Activated CD8-positive, alpha-beta memory T cell treated with anti-CD3 and anti-CD28 coated beads, Interleukin-2, amount 50 U/mL, for 24 hours (primary cell): ENCODE measurements at regions not wholly inside any gene's neighbourhood (a gene's known extent, or its start where the extent isn't known, plus 50 kb on each side); places are given as distances from the start of the nearest gene placed in this dataset.

Experiments used
- DNase-seq: peaks from one replicate; pipeline ENCODE4 v3.0.0-alpha.2; 2020; ENCODE audit errors: extremely low read depth

DNA sequence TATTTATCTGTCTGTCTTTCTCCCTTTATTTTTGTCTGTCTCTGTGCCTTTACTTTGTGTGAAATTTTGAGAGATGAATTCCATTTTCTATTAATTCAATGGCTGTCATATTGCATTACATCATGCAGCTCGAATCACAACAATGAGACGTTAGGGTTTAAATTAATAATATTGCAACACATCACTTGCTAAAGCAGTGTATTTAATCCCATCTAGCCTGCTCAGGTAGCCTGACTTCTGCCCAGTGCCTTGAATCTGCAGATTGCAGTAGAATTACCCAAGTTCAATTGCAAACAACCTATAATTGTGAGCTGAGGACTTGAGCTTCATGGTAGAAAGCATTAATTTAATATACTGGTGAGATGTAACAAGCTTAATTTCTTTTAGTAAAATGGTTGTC lies 235.7 kb upstream of the TSHZ2 start:
- no peak for DNase-seq

DNA sequence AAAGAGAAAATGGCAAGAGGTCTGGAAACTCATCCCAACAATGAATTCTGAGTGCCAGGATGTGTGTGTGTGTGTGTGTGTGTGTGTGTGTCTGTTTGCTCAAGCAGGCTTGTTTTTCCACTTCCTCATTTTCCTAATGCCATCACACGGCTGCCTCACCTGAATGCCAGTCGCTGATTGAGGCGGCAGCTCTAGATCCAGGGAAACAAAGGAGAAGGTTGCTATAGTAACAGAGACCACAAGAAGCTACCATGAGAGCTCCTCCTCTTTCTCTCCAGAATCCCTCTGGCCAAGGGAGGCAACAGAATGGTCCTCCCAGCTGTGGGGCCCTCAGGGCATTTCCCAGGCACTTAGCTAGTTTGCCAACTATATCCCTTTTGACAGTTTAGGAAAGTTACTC lies 241.1 kb upstream of the TSHZ2 start:
- DNase-seq = no peak

DNA sequence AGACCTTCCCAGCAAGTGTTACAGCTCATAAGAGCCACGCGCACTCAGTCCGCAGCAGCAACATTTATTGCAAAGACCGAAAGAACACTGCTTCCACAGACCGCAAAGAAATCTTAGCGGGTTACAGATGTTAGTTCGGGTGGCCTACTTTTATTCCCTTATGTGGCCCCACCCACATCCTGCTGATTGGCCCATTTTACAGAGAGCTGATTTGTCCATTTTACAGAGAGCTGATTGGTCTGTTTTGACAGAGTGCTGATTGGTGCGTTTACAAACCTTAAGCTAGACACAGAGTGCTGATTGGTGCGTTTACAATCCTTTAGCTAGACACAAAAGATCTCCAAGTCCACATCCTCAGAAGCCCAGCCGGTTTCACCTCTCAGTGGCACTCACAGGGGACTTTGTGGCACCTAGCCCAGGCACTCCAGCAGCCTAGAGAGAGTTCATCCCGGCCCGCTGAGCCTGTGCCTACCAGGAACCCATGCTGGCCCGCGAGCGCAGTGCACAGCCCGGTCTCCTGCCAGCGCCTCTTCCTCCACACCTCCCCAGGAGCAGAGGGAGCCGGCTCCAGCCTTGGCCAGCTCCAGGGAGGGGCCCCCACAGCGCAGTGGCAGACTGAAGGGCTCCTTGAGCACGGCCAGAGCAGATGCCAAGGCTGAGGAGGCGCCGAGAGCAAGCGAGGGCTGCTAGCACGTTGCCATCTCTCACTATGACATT lies 244.3 kb upstream of the TSHZ2 start:
- DNase-seq = no peak

DNA sequence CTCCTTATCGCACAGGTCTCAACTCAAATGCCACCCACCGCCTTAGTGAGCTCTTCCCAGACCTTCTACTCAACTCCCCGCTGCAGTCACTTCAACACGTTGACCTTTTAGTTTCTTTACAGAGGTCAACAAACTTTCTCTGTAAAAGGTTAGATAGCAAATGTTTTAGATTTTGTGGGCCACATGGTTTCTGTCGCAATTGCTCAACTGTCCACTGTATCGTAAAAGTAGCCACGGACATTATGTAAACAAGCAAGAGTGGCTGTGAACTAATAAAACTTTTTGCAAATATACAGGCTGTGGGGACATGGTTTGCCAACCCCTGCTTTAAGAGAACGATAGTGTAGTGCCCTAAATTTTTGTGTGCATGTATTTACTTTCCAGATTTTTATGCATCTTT lies 247.6 kb upstream of the TSHZ2 start:
- DNase-seq = no peak

DNA sequence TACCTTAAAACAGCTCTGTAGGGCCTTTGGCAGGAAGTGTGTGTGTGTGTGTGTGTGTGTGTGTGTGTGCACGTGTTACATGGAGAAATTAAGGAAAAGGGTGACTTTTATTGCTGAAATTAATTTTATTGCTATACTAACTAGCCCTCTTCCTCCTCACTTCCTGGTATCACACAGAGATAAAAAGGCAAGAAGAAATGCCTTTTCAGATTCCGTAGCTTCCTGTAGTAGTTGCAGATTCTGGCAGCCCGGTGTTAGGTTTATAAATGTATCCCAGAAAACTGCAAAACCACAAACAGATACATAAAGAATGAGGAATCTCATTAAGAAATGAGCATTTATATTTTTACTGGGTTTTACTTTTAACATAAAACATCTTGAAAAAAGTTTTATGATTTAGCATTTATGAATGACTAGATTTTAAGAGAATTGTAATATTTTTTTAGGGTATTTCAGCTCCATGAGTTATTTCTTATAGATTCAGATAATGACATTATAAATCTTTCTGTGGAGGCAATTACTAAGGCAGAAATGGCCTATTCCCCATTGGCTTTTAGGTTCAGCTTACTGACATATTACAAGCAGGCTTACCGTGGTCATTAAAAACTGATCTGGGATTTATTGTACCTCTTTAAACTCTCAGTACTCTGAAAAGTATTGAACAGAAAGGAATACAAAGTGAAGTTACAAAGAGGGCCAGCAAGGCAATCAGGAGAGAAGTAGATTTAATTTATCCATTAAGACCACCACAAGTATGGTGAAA lies 249.1 kb upstream of the TSHZ2 start:
- DNase-seq = no peak

DNA sequence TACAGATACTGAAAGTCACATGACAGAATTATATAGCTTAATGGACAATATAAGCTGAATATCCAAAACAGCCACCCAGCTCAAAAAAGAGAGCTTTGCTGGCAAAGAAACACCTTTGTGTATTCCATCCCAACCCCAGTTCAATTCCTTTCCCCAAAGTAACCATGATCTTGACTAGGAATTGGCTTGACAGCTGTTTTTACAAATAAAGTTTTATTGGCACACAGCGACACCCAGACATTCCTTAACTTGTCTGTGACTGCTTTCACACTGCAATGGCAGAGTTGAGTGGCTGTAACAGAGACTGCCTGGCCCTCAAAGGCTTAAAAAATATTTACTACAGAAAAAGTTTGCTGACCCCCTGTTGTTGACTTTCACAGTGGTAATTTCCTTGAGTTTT lies 264.0 kb upstream of the TSHZ2 start:
- DNase-seq = no peak

DNA sequence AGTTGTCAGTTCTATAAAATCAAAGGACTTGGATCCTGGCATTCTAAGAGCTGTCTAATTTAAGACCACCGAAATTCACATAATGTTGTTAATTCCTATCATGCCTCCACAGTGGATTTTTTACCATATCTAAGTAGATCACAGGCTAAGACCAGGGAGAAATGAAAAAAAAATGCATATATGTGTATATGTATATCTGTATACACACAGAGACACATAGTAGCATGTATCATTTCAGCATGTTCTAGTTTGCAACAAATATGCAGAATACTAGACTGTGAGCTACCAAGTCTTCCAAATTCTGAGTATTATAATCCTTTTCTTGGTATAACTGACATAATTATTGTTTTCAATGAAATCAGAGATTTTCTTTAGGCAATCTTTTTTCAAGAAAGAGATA lies 267.6 kb upstream of the TSHZ2 start:
- no peak for DNase-seq

DNA sequence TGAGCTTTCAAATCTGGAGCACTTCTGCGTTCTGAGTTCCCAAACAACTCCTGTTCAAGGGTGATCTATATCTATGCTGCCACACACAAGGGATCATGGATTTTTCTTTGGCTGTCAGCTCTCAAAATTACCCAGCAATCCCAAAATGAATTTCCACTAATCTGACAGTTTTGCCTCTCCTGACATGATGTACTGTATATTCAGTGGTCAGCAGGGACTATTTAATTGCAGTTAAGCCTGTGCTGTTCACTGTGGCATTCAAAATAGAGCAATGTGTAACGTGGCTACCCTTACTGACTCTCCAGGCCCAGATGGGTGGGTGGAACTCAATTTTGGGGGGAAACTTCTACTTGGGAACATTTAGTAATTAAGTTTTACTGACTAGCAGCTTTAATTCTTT lies 283.8 kb upstream of the TSHZ2 start:
- no peak for DNase-seq

DNA sequence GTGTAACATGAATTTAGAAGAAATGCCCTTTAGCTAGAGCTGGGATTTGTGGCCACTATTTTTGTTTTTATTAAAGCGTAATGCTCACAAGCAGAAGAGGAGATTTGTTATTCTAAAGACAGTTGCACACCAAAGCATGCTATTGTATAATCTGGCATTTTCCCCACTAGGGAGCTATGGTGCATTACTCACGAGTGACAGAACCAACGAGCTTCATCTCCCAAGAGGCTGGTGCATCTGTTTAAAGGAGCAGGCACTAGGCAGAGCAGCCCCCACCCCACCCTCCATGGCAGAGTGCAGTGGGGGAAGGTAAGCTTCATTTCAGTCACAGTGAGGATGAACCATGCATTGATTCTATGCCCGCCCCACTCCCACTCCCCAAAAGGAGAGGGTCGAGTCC lies 287.3 kb upstream of the TSHZ2 start:
- DNase-seq = no peak

DNA sequence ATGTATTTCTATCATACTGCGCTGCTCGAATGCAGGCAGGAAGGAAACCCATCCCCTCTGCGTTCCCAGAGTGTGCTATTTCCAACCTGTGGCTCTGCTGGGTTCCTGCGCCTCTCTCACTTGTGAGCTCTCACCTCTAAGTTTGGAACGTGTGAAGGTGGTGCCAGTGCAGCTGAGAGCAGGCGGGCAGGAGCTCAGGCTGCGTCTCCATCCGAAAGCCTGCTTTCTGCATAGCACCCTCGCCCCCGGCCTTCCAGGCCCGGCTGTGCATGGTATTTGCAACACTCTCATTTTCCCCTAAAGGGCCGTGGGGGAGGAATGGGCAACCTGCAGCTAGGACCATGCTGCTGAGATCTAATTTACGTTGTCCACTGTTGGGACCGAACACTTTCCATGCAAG lies 288.0 kb upstream of the TSHZ2 start:
- no peak for DNase-seq

DNA sequence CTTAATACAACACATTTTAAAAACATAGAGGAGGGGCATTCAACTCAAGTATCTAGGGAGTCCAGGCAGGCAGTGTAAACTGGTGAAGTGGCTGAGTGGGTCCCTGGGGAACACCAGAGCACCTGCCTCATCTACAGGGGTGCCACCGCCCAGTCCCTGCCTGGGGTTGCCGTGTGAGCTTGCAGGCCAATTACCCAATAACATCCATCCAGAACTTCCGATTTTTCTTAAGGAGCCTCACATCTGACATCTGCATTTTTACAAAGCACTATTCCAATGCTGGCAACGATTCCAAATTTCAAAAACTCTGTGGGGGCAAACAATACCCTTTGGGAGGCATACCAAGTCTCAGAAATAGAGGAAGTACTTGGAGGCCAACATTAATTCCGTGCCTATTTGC lies 288.4 kb upstream of the TSHZ2 start:
- DNase-seq = no peak

DNA sequence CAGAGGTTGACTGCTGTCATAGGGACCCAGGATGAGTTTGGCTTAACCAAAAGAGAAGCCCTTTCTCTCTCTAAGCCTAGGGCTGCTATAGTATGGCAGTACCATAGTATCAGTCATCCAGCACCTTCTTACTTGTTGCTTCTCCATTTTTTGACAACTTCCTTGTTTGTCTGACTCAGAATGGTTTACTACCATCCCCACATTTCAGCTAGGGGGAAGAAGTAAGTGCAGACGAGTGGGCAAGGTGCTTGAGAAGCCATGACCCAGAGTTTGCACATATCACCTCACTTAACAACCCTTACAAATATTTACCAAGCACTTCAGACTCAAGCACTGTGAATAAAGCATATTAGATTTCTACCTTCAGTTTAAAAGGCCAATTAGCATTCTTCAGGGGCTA lies 289.9 kb upstream of the TSHZ2 start:
- DNase-seq = no peak

DNA sequence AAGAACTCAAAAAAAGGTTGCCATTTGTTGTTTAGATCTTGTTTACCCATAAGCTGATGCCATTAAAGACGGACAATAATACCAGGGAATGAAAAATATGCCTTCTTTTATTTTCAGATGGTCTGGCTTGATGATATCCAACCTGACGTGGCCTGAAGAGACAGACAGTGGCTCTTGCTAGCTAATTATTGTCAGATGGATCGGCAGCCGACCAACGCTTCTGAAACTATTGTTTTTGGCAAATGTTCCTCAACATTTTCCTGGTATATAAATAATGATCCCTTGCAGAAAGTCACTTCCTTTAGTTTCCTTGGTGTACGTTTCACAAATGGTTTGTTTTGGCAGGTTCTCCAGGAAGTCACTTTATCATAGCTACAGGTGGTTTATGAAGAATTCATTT lies 290.9 kb upstream of the TSHZ2 start:
- no peak for DNase-seq

DNA sequence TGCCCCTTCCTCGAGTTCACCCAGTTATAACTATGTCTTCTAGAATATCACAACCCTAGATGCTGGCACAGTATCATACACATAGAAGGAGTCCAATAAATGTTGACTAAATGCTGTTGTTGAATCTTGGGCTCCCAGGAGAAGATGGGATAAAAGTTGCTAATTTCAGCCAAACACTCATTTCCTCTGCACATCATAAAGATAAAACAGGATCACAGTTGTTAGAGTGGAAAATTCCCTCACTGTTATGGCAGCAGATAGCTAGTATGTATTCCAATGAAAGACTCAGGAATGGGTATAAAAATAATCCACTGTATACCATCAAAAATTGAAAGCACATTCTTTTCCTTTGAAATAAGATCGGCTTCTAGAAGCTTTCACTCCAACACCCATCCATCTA lies 294.9 kb upstream of the TSHZ2 start:
- no peak for DNase-seq

DNA sequence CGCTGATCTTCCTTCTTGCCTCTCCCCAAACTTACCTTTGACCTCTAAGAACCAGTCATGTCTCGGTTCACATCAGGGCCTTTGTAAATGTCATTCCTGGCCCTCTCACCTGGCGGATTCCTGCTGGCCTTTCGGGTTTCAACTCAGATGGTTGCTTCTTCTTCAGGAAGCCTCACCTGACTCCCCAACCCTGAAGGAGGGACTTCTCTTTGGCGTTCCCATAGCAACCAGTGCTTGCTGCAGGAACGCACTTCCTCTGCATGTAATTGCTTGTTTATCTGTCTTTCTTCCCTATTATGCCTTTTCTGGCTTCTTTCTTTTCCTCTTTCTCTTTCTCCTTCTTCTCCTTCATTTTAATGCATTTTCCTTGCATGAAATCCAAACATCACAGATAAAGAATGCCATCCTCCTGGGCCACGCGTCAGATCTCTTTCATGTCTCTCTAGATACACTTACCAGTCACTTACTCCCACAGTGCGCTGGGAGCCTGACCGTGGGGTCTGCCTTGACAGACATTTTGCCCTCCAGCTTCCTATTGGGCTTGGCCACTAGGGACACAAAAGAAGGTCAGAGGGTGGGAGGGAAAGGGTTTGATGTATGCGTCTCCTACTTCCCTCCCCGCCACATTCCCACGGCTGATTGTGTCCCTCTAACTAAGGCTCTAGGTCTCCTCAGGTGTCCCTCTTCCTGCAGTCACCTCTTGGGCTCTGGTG lies 295.7 kb upstream of the TSHZ2 start:
- DNase-seq = no peak

DNA sequence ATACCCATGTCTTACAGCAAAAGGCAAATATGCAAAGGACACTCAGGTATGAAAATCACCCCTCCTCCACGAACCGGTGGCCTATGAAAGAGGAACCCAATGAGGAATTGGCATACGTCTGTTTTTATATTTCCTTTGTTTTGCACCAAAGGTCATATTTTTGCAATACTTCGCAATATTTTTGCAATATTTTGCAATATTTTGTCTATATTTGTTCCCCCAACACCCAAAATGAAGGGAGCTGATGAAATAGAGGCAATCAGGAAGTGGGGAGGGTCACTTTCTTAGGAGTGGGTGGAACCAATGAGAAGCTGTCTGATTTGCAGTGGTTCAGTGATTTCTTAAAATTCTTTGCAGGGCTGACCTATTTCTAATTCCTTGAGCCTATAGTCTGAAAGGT lies 296.8 kb upstream of the TSHZ2 start:
- DNase-seq = no peak

DNA sequence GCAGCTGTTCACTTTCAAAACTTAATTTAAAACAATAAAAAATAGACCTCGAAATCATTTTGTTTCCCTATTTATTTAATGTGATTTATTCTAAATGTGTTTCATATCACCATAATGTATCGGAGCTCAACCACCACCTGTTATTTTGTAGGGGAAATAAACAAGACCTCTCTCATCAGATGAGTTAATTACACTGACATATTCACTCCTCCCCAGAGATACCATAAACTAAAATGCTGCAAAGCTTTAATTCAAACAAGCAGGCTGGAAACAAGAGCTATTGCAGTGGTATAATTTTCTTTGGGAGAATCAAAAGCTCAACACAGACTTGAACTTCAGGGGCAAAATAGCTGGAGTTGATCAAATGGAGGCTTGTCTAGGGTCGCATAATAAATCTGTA lies 303.5 kb upstream of the TSHZ2 start:
- no peak for DNase-seq

DNA sequence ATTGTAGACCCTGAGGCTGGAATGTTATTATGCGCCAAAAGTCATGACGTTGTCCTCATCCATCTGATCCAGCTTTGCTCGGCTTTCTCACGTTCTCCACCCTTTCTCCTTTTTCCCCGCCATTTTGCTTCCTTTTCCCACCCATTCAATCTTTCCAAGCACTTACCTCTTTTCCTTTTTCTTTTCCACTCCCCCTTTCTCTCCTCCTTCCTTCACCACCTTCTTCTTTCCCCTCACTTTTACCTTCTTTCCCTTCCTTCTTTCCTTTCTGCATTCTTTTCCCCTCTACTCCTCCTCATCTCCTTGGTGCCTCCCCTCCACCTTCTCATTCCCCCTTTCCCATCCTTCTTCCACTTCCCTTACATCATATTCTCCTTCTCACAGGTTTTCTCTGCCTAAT lies 304.8 kb upstream of the TSHZ2 start:
- no peak for DNase-seq

DNA sequence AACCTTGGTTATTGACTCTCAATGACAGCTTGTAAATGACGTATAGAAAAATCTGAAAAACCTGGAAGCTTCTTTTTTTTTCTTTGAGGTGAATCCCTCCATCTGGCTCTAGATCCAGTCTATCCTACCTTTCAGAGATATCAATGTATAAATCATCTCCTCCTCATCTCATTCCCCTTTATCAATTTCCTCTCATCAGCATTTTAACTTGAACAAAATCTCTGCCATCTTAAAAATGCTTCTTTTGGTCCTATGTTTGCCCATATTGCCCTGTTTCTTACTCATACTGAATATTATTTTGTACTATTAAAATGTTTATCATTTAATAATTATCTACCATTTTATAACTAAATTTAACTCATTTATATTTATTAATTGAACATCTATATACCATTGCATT lies 306.7 kb upstream of the TSHZ2 start:
- no peak for DNase-seq

DNA sequence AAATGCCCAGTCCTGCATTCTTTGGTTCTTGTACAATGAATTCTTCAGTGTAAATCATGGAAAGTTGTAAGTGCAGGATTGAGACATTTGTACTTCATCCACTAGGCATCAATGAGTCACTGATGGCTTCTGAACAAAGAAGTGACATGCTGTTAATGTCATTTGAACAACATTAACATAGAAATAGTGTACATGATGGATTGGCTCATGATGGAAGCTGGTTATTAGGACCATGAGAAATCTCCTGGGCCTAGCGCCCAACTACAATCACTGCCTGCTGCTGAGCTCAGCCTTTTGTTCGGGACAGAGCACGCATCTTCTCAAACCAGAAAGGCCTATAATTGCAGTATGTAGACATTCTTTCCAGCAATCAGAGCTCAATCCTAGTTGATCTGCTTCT lies 316.8 kb upstream of the TSHZ2 start:
- no peak for DNase-seq

DNA sequence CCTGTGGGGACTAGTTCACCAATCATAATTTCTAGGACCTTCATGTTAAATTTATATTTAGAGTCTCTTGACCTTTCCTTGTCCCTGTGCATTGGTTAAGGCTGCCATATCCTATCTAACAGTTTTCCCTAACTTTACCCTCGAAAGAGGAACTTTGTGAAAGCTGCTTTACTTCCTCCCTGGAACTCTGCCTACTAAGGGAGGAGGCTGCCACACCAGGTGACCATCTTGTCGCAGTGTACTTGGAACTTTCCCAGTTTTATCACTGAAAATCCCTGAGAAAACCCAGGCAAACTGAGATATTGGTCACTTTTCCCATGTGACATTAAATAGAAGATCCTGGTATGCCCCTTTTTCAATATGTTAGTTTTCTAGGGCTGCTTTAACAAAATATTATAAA lies 317.6 kb upstream of the TSHZ2 start:
- no peak for DNase-seq

DNA sequence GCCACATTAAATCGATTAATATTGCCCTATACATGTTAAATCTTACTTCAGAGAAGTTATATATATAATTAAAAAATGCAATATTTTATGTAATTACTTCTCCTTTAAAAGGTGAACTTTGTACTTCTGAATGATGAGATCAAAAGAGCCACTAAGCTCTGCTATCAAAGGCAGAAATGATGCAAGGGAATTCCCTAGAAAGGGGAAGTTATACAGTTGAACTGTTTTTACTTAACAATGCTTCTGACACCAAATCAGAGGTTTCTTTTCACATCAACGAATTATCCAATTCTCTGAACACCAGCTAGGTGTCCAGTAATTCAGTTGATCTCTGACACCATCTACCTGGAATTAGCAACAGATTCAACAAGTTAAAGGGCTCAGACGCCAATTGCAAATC lies 319.9 kb upstream of the TSHZ2 start:
- no peak for DNase-seq

DNA sequence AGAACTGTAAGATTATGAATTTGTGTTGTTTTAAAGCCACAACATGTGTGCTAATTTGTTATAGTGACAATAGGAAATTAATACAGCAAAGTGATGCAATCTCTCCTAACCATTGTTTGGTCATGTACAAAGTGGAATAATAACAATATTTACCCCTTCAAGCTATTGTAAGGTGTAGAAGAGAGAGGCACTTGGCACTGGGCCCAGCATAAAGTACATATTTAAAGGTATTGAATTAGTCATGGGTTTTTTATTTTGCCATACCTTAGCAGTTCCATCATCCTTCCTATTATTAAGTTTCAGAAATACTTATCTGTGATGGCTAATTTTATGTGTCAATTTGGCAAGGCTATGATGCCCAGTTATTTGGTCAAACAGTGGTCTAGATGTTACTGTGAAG lies 322.4 kb upstream of the TSHZ2 start:
- no peak for DNase-seq
